HG02852 (cell line): ENCODE measurements at regions not wholly inside any gene's neighbourhood (a gene's known extent, or its start where the extent isn't known, plus 50 kb on each side); places are given as distances from the start of the nearest gene placed in this dataset.

Source experiments
- ATAC-seq: cut with Tn5 transposase; IDR thresholded peaks from one replicate; pipeline ENCODE4 v1.9.1; 2021; ENCODE audit warnings: mild to moderate bottlenecking, moderate library complexity; ENCODE audit not compliant: unreplicated experiment

- ATAC-seq: no peak
These were observed 781.9 kb downstream of the MRPL39 start for GRCh38 chr21:24825348-24825747.

GRCh38 chr21:24824209-24824608, 783.1 kb downstream of the MRPL39 start:
- ATAC-seq: no peak

- no peak for ATAC-seq
These were observed 784.0 kb downstream of the MRPL39 start for GRCh38 chr21:24823247-24823646.

GRCh38 chr21:24785033-24785432, 822.2 kb downstream of the MRPL39 start:
- no peak for ATAC-seq

- no peak for ATAC-seq
These were observed 826.1 kb downstream of the MRPL39 start for GRCh38 chr21:24781146-24781545.

GRCh38 chr21:24759348-24760075, 847.8 kb downstream of the MRPL39 start:
- ATAC-seq: no peak

- no peak for ATAC-seq
These were observed 869.2 kb downstream of the MRPL39 start for GRCh38 chr21:24738063-24738462.

GRCh38 chr21:24737296-24737850, 869.9 kb downstream of the MRPL39 start:
- no peak for ATAC-seq

GRCh38 chr21:24730661-24731060, 876.6 kb downstream of the MRPL39 start:
- no peak for ATAC-seq

- ATAC-seq: no peak
These were observed 877.7 kb downstream of the MRPL39 start for GRCh38 chr21:24729568-24729967.

GRCh38 chr21:24727803-24728440, 879.4 kb downstream of the MRPL39 start:
- ATAC-seq: no peak

GRCh38 chr21:24716281-24716918, 890.9 kb downstream of the MRPL39 start:
- ATAC-seq: no peak

GRCh38 chr21:24714646-24715200, 892.6 kb downstream of the MRPL39 start:
- ATAC-seq: no peak

- ATAC-seq: no peak
These were observed 902.1 kb downstream of the MRPL39 start for GRCh38 chr21:24705201-24705600.

- ATAC-seq: no peak
These were observed 913.5 kb downstream of the MRPL39 start for GRCh38 chr21:24693779-24694178.

GRCh38 chr21:24681456-24681855, 925.8 kb downstream of the MRPL39 start:
- no peak for ATAC-seq

GRCh38 chr21:24671901-24672300, 935.4 kb downstream of the MRPL39 start:
- no peak for ATAC-seq

- no peak for ATAC-seq
These were observed 948.4 kb downstream of the MRPL39 start for GRCh38 chr21:24658926-24659325.

- ATAC-seq: no peak
These were observed 949.3 kb downstream of the MRPL39 start for GRCh38 chr21:24658026-24658425.

GRCh38 chr21:24649691-24650090, 957.6 kb downstream of the MRPL39 start:
- ATAC-seq: no peak

- ATAC-seq: no peak
These were observed 970.6 kb downstream of the MRPL39 start for GRCh38 chr21:24636696-24637095.
